T-helper 2 cell (primary cell): ENCODE measurements at regions not wholly inside any gene's neighbourhood (a gene's known extent, or its start where the extent isn't known, plus 50 kb on each side); places are given as distances from the start of the nearest gene placed in this dataset.
A peak's percentile ranks its signal among the peaks of the same experiment; 100 is the strongest.

ENCODE experiments used
- DNase-seq, 5 experiments: peaks; one replicate each; pipeline versions ENCODE4 v3.0.0 to v3.0.0-alpha.2; 2012 to 2022

- DNase-seq, result no peak
Measured at GRCh38 chr16:73669535-73670274, 621.8 kb upstream of the ZFHX3 start.

DNA sequence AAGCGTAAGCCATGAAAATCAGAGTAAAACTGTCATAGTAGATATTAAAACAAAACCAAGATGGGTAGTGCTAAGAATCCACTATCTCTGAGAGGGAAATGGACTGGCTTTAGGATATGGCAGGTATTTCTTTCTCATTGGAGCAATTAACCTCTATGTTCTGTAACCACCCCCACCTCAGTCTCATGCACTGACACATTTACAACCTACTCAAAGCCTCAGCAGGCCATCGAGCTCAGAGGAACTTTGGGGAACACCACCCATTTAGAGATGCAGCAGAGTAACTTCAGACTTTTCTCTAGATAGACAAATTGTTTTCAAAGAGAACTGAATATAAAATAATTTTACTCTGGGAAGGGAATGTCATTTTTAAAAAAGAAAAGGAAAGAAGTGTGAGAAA lies 615.8 kb upstream of the ZFHX3 start:
- DNase-seq, result no peak

GRCh38 chr16:73636196-73636595 lies 588.3 kb upstream of the ZFHX3 start:
- DNase-seq, result no peak

DNA sequence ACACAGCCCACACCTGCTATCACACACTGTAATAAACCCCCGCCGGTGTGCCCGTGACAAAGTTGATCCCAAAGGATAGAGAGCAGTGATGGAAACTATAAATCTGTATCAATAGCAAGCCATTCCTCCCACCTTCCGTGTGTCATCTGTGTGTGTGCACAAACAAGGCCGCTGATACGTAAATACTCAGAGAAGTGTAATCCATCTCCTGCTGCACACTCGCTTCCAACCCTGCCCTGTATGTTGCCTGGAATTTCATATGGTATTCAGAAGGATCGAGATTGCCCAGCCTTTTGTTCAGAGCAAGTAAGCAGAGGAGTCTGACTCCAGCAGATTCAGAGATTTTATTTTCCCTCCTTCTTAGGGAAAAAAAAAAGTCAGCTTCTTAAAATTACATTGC lies 581.1 kb upstream of the ZFHX3 start:
- no peak for DNase-seq

DNA sequence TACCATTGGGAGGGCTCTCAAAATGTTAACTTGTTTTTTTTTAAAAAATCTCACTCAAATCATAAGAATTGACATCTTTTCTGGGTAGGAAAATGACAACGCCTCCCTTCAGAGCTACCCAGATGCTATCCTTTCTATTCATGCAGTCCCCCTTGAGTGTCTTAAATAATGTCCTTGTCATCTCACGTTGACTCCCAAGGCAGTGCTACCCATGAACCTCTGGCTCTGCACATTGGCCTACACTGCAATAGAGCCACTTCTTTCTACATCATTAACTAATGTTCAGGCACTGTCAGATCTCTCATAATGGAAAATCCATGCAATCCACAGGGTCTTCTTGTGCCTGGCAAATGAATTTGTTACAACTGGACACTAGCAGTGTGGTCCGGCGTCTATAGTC lies 569.8 kb upstream of the ZFHX3 start:
- DNase-seq, result no peak

DNA sequence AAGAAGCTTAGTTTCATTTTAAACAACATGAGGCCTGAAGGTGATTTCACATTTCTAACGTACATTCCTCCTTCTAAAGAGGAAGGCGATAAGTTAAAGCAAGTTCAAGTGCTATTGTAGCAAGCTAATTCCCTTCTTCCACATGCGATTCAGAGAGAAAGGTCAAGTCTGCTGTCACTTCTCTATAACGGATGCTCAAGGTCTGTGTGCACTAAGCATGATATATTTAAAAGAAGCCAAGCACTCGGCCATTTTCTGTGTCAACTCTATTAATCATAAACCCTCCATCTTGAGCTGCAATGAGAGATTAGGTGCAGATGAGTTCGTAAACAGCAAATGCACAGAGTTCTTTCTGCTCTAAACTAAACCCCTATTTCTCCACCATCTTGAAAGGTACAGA lies 568.8 kb upstream of the ZFHX3 start:
- DNase-seq, result no peak

DNA sequence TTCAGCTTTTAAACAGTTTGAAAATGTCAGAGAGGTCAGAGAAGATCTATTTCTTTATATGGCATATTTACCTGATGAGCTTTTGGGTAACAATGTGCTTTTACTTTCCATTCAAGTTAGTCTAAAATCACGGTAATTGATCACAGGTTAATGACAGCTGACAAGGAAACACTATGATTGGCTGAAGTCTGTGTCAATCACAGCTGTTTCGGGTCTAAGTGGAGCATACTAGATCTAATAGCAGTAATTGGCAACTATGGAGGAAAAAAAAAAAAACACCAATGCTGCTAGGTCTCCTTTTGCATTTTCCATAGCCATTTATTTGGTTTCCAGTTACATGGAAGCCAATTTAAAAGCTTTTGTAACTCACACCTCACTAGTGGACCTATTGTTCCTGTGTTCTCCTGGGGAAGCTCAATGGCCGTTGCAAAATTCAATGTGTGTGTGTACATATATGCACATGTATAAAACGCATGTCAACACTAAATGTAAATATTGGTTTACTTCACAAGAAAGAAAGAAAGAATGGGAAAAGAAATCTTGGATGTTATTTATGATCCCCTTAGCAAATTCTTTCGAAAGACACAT lies 568.3 kb upstream of the ZFHX3 start:
- peak in 1 of 5 experiments; percentile 5 for DNase-seq

DNA sequence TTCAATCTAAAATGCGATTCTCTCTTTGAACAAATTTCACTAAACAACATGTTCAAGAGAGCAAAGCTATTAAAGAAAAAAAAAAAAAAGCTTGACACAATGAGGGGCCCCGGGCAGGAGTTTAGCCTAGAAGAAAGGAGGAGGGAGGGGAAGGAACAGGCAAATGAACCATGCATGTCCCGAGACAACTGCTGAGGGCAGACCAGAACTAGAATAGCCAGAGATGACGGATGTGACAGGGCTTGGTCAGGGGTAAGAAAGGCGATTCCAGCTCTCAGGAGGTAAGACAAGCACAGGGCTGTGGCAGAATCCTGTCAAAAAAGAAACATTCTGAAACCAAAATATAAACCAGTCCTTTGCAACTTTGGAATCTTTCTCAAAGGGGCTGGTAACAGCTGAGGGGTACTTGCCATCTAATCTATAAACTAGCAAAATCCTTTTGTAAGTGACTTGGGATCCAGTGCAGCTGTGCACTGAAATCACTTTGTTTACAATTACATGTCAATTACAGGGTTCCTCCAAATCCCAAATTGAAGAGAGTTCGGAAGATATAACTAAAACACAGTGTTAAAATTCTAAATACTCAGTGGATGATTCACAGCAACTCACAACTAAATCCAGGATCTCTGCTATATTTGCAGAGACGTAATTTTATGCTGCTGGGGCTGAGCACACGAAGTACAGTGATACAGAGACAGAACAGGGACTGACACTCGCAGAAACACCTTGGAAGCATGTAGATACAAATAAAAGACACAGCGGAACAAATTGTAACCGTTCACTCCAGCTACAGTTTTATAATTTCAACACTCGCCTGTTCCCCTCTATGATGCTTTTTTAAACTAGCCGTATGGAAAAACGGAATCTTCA lies 567.4 kb upstream of the ZFHX3 start:
- no peak for DNase-seq

DNA sequence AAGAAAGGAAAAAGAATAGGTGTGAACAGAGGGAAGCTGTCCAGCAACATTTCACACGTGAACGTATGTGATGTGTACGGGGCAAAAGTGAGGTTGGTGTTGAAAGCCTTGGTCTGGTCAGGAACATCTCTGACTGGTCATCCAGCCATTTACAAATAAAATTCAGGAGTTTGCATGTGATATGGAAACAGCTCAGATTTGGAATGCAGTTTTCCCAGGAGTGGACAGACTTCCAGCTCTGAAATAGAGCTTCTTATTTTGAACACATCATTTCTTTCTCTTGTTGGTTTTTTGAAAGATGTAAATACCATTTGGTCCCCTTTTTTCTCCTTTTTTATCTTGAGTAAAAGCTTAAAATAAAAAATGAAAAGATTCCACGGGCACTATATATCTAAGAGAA lies 566.2 kb upstream of the ZFHX3 start:
- no peak for DNase-seq

- DNase-seq, result no peak
Measured at GRCh38 chr16:73610605-73611156, 562.8 kb upstream of the ZFHX3 start.

GRCh38 chr16:73610160-73610559 lies 562.2 kb upstream of the ZFHX3 start:
- DNase-seq, result no peak

DNA sequence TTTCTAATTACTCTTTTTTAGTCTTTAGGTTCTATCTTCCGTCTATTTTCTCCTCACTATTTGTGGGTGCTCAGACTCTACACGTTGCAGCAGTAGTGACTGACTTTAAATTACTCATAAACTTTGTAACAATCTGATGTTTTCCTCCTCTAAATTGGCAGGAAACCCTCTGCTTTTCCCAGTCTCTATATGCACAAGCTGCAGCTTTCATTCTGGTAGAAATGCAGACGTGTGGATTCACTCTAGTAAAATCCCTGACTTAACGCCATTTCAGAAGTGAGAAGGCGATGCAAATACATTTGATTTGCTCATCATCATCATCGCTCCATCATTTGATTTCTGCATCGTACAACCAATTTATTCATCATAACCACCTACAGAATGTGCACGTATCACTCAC lies 561.0 kb upstream of the ZFHX3 start:
- no peak for DNase-seq

DNA sequence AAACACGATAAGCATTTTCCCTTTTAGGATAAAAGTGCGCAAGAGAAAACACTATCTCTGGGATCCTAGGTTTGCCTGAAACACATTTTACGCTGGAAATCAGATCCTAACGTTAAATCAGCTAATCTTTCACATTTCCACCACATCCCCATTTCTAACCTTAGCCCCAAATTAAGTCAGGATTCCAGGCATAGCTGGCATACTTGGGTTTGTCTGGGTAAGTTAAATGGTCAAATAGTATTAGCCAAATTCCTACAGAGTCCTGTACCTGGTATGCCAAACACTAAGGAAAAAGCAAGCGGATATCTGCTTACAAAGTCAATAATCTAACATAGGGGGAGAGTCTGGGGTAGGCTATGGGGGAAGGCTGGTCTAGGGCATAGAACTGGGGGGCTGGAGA lies 557.4 kb upstream of the ZFHX3 start:
- DNase-seq, result no peak

DNA sequence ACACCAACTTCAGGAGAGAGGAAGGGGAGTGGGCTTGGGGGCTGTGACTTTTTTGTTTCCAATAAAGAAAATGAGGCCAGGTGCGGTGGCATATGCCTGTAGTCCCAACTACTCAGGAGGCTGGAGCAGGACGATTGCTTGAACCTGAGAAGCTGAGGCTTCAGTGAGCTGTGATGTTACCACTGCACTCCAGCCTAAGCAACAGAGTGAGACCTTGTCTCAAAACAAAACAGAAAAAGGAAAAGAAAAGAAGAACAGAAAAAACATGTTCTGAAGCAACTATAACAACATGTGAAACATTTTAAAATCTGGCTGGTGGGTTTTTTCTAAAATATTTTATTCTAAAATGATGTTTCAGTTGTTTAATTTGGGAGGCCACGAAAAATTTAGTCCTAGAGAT lies 554.0 kb upstream of the ZFHX3 start:
- no peak for DNase-seq

GRCh38 chr16:73599870-73600269 lies 551.9 kb upstream of the ZFHX3 start:
- DNase-seq, result no peak

GRCh38 chr16:73599351-73599750 lies 551.4 kb upstream of the ZFHX3 start:
- no peak for DNase-seq

- DNase-seq, result no peak
Measured at GRCh38 chr16:73584157-73584556, 536.2 kb upstream of the ZFHX3 start.

DNA sequence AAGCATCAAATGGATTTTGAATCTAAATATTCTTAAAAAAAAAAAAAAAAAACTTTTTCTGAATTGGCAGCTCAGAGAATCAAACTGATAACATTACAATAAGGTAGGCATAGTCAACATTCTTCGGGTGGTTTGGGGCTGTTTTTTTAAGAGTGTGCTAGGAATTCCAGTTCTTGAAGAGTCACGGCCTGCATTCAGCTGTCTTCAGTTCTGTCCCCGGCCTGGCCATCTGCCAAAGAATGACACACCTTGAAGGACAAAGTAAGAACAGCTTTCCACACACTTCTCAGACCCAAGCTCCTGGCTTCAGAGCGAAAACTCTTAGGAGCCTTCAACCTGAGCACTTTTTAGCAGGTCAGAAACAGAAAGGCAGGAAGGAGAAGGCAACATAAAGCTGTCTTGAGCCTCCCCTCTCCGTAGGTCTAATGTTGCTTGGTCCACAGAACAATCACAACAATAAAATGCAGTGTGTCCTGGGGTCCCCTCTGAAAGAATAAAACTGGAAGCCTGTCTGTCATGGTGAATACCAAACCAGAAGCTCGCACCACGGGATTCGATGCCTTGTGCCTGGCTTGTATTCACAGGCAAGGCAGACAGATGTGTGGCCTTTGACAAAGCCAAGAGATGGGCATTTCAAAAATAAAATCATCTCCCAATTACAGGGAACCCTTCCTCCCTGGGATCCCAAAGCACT lies 524.4 kb upstream of the ZFHX3 start:
- no peak for DNase-seq

DNA sequence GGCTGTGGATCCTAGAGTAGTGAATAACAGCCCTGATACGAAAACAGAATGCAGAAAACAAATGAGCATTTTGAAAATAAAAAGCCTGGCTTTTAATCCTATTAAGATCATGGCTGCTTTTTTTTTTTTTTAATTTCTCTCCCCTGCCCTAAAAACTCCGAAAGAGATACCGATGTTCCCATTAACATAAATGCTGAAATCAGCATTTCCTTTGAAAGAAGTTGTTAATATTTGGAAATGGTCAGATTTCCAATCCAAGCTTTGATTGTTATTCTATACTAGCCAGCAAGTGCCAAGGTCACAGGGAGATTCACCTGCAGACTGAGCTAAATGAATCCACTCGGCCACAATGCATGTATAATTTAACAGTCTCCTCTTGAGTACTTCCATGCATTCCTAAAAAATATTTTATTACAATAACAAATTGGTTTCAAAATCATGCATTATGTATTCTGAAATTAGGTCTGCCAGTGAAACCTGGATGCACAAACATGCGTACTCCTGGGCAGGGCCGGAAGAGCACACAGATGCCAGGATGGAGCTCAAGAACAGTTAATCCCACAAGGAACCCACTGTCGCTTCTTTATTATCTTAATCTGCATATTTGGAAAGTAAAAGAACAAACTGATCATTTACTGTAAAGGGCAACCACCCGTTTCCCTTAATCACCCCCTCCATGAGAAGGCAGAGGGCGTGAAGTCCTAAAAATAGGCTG lies 521.5 kb upstream of the ZFHX3 start:
- no peak for DNase-seq

- no peak for DNase-seq
Measured at GRCh38 chr16:73568769-73569168, 520.8 kb upstream of the ZFHX3 start.

DNA sequence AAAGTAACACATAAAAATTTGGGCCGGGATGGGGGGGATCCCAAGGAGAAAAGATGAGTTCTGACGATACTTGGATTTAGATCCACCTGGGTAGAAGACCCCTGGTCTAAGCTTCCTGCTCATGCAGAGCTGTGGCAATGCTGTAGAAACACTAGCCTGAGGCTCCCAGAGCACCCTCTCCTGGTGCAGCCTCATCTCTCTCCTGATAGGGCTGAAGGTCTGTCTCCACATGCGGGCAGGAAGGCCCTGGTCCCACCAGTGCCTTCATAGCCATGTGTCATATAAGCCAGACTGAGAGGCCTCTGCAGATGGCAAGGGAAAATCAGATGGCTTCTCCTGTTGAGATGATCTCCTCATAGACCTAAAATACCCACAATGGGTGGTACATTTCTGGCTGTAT lies 518.0 kb upstream of the ZFHX3 start:
- DNase-seq, result no peak

DNA sequence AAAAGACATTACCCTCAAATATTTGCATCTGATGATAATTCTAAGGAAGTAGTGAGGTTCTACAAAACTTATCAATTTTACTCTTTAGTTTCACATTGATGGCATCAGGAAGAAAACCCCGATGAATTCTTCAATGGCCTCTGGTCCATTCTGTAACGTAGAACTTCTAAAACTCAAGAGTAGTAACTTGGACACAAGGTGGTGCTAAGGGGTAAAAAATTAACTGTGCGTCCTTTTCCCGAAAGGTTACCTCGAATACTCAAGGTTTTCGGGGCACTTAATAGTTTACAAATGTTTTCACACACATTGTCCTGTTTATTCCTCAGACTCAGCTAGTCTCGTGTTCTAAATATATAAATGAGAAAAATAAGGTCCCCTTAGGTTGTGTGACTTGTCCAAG lies 517.3 kb upstream of the ZFHX3 start:
- no peak for DNase-seq
